NCI-H1436 treated with DMSO at 0.1 percent for 48 hours (cell line): ENCODE measurements at regions not wholly inside any gene's neighbourhood (a gene's known extent, or its start where the extent isn't known, plus 50 kb on each side); places are given as distances from the start of the nearest gene placed in this dataset.

ENCODE experiments used
- DNase-seq: peaks from one replicate; lab custom pipeline; 2025; lab: John Stamatoyannopoulos, UW

DNA sequence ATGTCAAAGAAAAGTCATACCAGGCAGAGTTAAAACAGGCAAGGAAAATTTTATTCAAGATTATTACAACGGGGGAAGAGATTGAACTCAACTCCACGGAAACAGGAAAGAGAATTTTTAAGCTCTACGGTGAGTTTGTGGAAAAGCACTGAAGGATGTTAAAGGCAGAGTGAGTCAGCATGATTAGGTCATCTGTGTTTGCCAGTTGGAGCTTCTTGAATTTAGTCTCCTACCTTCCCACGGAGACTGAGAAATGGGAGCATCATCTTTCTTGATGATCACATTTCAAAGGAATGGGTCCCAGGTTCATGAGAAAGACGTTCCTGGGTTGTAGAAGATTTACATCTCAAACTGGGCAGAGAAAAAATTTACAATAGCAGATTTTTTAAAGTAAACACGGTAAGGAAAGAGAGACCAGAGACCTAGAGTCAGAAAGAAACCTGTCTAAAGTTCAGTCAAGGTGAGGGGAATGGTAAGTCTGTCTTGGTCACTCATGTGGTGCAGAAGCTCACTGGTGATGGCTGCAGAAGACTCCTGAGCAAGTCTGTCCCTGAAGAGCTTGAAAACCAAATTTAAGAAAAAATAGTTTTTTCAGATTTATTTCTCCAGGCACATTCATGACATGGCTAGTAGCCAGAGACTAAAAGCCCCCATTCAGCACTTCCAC is 516.9 kb upstream of the LRRN3 start:
- DNase-seq, result no peak

GRCh38 chr7:110587294-110587693 is 503.6 kb upstream of the LRRN3 start:
- no peak for DNase-seq

DNA sequence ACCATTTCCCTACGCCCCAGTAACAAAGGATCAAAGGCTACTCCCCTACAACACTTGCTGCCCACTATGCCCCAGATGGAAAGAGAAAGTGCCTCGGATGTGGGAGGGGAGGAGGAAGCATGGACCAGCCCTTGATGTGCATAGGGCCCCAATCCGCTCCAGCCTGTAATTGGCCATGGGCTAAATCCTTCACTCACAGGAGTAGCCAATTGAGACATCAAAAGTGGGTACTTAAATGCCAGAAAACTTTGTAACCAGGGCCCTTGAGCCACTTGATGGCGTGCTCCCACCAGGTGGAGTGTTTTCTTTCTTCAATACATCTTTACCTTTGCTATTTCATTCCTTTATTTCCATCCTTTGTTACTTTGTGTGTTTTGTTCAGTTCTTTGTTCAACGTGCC is 500.5 kb upstream of the LRRN3 start:
- DNase-seq, result no peak

DNA sequence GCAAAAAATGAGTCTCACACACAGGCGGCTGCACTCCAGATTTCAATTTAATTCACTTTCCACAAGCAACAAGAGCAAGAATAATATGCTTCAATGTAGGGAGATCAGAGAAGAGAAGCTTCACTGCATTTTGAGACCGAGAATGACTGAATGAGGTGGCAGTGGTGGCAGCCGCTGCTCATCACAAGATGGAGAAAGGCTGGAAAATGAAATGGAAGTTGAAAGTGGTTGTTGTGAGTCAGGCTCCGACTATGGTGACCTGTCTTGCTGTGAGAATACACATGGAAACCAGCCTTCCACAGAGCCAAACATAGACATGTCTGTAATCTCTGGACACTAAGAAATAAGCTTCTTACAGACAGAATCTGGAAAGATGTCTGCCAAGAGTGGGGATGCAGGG is 499.6 kb upstream of the LRRN3 start:
- no peak for DNase-seq

DNA sequence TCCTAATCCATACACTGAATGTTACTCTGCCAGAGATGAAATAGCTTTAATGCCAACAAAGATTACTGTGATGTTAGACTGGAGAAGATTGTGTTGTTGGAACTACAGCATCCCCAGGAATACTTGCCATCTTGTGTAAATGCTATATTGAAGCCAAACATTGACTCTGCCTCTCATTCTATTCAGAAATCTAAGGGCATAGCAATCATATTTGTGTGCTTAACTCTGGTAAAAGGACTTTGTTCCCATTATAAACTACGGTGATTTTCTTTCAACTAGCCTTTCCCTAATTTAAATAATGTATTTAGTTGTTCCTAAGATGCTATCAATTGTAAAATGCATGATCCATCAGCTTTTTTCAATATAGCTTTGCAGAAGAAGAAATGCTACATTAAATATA is 498.4 kb upstream of the LRRN3 start:
- DNase-seq, result no peak

DNA sequence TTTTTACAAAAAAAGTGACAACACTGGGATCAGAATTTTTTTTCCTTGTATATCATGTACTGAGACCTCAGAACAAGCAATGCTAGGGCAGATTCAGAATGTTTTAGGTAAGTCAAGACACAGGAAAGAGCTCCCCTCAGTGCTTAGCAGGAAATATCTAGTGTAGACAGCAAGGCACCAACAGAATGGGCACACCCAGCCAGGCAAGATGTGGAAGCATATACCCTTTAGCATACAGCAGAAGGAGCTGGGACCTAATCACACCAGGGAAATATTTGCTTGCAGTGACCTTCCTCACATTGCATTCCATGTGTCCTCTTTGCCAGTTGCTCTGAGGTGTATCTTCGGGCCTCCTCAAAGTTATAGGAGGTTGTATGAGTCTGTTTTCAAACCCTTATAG is 497.6 kb upstream of the LRRN3 start:
- no peak for DNase-seq

GRCh38 chr7:110595694-110596093 is 495.2 kb upstream of the LRRN3 start:
- no peak for DNase-seq

DNA sequence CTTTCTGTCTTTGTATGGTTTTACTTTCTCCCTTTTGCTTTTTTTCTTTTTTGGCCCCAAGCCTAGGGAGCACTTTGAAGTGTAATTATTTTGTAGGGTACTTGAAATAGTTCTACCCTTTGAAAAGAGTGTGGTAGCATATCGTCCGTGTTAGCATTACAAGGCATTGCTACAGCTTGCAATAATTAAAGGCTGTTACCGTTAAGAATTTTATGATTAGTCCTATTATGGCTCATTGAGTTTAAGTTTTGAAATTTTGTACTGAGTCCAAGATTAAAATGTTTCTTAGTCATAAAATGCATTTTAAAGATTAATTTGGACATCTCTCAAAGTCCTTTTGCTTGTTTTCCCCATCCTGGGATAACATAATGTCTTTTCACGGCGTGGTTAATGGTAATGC is 490.0 kb upstream of the LRRN3 start:
- DNase-seq, result peak; percentile 10

DNA sequence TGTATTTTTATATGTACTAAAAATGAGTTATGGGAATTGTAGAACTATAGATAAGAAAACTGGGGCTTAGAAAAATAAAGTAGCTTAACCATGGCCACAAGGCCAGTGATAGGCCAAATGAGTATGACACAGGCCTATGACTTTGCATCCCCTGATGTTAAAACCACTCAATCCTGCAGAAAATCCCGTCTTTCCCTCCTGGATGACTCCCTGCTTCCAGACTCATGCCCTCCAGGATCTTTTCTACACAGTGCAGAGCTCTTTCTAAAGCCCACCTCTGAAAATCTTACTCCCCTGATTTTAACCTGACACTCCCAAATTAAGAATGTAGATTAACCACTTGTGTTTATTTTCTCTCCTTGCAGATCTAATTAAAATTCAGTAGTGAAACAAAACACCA is 489.2 kb upstream of the LRRN3 start:
- DNase-seq, result no peak

DNA sequence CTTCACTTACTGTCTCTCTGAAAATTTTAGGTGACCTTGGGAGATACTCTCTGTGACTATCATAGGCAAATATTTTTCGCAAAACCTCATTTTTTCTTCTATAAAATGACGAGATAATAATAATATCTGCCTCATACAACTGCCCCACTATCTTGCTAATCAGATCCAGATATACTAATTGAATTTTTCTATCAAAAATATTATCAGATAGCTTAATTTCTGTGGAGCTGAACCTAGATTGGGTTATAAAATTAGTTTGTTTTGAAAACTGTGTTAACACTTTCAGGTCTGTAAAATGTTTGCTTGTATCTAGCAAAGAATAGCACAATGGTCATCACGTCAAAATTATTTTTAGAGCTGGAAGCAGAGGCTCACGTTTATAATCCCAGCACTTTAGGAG is 486.7 kb upstream of the LRRN3 start:
- no peak for DNase-seq

- DNase-seq, result no peak
Observed at GRCh38 chr7:110604885-110605284, 486.0 kb upstream of the LRRN3 start.

- no peak for DNase-seq
Observed at GRCh38 chr7:110607050-110607857, 483.7 kb upstream of the LRRN3 start.

DNA sequence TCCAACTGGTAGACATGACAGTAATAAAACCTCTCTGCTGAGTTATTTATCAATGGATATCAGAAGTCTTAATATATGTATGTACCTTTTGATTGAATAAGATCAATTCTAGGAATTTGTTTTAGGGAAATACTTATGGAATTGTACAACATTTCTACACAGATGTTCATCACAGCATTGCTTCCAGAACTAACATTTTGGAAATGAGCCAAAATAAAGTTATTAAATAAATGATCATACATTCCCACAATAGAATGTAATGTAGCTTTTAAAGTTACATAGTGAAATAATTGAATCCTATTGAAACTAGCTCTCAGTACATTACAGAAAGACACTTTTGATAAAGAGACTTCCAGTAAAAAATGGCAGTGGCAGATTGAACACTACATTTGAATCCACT is 481.6 kb upstream of the LRRN3 start:
- no peak for DNase-seq

GRCh38 chr7:110612680-110613079 is 478.2 kb upstream of the LRRN3 start:
- no peak for DNase-seq
